GM18498 (cell line): ENCODE measurements at regions not wholly inside any gene's neighbourhood (a gene's known extent, or its start where the extent isn't known, plus 50 kb on each side); places are given as distances from the start of the nearest gene placed in this dataset.

Experiments
- ATAC-seq: cut with Tn5 transposase; IDR thresholded peaks from one replicate; pipeline ENCODE4 v1.9.1; 2021; ENCODE audit warnings: mild to moderate bottlenecking, moderate library complexity; ENCODE audit not compliant: unreplicated experiment

GRCh38 chr20:24147479-24147878 lies 158.9 kb upstream of the GGTLC1 start:
- no peak for ATAC-seq

GRCh38 chr20:24146231-24146634 lies 157.7 kb upstream of the GGTLC1 start:
- no peak for ATAC-seq

GRCh38 chr20:24144371-24144770 lies 155.8 kb upstream of the GGTLC1 start:
- ATAC-seq, result no peak

DNA sequence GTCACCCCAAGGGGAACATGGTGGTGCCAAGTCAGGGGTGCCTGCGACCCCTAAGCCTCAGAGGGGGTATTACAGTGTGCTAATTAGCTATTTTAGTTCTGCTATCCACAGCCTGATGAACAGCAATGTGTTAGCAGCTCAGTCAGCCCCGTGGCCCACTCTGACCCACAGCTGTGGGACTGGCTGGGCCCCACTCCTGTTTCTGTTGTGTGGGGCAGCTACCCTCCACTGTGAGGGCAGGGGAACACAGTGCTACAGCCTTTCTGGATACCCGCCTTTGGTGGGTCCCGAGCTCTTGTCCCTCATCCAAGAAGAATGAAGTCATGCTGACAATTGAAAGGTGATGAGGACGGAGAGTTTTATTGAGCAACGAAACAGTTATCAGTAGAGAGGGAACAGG lies 152.5 kb upstream of the GGTLC1 start:
- ATAC-seq, result no peak

DNA sequence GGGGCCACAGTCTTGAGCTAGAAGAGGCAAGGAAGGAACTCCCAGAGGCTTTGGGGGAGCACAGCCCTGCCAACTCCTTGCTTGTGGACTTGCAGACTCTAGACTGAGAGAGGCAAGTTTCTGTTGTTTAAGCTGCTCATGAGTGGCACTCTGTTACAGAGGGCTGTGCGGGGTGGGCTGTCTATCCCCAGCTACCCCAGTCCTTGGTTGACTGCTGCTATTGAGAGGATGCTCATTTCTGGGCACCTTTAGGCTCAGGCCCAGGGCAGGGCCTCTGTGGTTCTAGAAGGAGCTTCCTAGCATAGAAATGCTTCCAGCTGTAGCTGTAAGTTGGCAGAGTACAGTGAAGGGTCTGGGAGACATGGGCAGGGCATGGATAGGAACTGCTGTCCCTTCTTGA lies 151.3 kb upstream of the GGTLC1 start:
- no peak for ATAC-seq

DNA sequence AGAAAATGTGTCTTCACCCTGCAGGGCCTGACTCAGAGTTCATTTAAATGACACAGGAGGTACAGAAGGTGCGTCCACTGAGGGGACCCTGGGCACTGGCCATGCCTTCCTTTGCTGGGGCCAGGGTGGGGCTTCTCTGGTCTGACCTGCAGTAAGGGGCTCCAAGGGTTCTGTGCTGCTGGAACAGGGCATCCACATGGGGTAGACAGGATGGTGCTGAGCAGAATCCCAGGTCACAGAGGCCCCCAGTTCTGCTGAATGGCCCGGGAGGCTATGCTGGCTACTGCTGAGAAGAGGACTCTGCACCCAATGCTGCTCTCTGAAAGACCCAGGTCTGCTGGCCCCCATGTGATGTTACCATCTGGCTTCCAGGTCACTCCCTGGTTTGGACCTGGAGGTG lies 150.4 kb upstream of the GGTLC1 start:
- no peak for ATAC-seq

DNA sequence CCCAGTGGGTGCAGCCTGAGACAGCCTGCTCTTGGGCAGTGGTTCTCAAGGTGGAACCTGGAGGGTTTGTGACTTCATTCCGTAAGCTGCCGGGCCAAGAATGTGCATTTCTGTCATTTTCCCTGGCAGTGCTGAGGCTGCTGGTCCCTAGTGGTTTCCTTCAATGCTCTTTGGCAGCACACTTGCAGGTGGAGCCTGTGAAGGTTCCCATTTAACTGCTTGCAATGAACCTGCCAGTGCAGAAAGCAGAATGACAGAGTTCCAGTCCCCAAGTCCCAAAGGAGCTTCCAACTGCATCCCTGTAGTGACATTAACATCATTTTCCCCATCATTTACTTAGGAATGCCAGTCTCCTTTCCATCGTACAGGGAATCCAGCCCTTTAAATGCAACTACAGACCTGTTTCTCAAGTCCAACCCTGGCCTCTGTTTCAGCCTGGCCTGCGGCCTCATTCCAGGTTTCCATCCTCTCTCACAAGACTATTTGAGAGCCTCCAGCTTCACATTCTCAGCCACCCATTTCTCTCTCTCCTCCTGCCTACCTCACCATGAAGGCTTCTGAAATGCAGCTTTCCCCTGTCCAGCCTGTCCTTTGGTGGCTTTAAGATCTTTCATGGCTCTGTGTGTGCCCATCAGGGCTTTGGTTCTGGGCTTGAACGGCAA lies 149.7 kb upstream of the GGTLC1 start:
- ATAC-seq, result no peak

DNA sequence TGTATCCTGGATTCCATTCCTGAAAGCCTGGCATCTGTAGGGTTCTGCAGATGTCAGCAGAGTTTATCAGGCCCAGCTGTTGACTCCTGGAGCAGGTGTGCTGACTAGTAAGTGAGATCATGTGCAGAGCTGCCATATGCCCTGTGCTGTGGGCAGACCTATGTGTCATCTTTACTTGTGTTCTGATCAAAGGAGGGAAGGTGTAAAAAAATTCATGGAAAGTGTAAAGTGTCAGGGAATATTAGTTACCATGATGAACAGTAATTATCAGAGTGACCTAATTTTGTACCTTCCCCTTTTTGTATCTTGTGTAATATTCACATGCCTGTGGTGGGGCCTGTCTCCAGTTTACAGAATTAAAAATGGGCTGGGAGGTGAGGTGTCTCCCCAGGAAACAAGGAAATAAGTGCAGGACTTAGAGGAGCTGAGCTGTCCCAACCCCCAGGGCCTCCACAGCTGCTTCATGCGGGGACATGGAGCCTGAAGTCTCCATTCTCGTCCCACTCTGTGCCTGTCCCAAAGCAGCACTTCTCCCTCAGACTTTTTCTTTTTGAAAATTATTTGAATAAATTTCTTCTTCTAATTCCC lies 148.2 kb upstream of the GGTLC1 start:
- no peak for ATAC-seq

GRCh38 chr20:24135781-24136180 lies 147.2 kb upstream of the GGTLC1 start:
- no peak for ATAC-seq

- no peak for ATAC-seq
Measured at GRCh38 chr20:24134930-24135329, 146.4 kb upstream of the GGTLC1 start.

DNA sequence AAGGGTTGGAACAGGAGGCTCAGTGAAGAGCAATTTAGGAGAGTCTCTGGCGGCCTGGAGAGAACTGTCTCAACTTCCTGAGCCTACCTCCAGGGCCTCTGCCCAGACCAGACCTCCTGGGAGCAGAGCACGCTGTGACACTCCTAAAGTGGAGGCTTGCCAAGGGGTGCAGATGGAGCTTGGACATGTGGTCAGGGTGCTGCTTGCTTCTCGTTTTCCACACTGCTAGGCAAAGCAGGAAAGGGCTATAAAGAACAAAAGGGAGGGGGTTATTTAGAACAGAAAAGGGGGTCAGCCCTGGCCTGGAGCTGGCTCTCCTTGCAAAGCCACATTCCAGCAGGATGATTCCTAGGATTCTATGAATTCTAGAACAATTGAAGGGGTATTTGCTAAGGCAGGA lies 145.7 kb upstream of the GGTLC1 start:
- no peak for ATAC-seq

- no peak for ATAC-seq
Measured at GRCh38 chr20:24132246-24132645, 143.7 kb upstream of the GGTLC1 start.

GRCh38 chr20:24131684-24132083 lies 143.1 kb upstream of the GGTLC1 start:
- ATAC-seq, result no peak

DNA sequence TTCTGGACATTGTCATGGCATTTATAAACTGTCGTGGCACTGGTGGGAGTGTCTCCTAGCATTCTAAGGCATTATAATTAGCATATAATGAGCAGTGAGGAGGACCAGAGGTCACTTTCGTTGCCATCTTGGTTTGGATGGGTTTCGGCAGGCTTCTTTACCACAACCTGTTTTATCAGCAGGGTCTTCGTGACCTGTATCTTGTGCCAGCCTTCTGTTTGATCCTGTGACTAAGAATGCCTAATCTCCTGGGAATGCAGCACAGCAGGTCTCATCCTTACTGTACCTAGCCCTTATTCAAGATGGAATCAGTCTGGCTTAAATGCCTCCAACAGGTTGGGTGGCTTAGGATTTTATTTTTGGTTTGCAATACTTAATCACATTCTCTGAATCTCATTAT lies 142.7 kb upstream of the GGTLC1 start:
- ATAC-seq, result no peak

DNA sequence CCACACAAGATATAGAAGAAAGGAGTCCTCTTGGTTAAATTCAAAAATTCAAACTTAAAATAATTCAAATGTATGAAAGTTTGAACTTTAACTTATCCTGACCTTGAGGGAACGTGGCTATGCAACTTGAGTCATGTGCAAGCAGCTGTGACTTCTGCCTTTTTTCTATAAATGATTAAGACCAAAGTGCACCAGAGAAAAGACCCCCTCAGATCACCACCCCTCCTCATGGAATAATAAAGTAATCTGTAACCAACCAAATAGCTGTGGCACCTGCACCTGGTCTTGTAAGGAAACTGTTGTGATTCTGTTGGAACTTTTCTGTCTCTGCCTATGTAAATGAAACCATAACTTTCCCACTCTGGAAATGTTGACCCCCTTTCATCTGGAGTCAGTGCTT lies 141.1 kb upstream of the GGTLC1 start:
- no peak for ATAC-seq

GRCh38 chr20:24124951-24125650 lies 136.5 kb upstream of the GGTLC1 start:
- no peak for ATAC-seq

DNA sequence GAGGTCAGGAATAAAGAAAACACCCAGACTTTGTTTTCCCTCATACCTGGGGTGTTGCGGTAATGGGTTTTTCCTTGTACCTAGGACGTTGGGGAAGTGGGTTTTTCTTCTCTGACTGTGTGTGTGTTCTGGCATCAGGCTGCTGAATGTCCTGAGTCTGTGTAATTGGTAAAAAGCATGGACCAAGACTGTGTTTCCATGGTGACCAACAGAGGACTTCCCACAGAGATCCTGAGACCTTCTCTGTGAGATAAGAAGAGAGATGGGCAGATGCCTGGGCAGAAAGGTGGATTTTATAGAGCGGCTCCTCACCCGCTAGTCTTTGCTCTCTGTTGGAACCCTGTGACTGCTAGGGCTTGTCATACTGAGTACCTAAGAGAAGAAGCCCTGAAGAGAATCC lies 135.4 kb upstream of the GGTLC1 start:
- ATAC-seq, result no peak

DNA sequence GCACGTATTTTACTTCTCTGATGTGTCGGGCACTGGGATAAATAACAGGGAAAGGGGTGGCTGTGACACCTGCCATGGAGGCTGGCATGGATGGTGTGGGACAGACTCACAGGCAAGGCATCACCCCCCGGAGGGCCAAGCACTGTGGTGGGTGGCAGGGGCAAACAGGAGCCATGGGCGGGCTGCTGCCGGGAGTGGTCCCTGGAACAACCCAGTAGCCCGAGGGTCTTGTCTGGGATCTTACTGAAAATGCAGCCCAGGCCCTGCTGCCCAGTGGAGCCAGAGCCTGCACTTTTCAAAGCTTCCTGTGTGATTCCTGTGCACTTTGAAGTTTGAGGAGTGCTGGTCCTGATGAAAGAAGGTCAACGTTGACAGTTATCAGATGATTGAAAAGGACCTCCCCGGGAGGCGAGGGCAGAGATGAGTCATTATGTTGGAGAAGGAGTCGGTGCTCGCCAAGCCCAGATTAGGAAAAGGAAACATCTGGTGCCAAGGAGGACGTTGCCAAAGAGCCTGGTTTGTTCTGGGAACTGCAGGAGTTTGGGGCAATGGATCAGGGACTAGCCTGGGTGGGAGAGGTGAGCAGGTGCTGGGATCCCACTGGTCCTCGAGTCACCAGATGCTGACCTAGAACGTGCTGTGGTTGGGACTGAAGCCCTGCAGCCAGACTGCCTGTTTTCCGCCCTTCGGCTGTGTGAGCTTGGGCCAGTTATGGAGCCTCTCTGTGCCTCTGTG lies 130.0 kb upstream of the GGTLC1 start:
- no peak for ATAC-seq

GRCh38 chr20:24118034-24118433 lies 129.5 kb upstream of the GGTLC1 start:
- ATAC-seq, result no peak

- no peak for ATAC-seq
Measured at GRCh38 chr20:24117383-24117782, 128.8 kb upstream of the GGTLC1 start.

GRCh38 chr20:24116611-24117010 lies 128.0 kb upstream of the GGTLC1 start:
- no peak for ATAC-seq

DNA sequence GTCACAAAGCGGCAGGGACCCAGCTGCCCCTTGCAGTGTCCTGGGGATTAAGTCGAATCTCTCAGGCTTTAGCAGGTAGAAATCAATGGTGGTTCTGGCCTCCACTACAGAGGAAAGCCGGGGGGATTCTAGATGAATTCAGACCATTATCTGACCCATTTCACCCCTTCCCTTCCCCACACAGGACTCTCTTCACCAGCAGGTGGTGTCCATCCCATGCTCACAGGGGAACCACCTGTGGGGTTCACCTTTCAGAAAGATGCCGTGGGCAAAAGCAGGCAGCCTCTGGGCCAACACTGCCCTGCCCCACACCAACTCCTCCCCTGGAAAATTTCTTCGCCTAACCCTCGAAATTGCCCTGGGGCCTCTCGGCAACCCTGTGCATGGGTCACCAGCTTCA lies 123.8 kb upstream of the GGTLC1 start:
- no peak for ATAC-seq
